SK-N-SH treated with all-trans-retinoic acid at 6 μM for 48 hours (cell line): ENCODE measurements at regions not wholly inside any gene's neighbourhood (a gene's known extent, or its start where the extent isn't known, plus 50 kb on each side); places are given as distances from the start of the nearest gene placed in this dataset.

ENCODE experiments used
- ATAC-seq: fragments of 200-7000 bp; cut with Tn5 transposase; 3 replicates; pipeline ENCODE4 v1.9.1; 2020; ENCODE audit warnings: mild to moderate bottlenecking, moderate library complexity
- ARNTL ChIP-seq: fragments of 450-650 bp; formaldehyde crosslinking; IDR thresholded peaks from 2 replicates; pipeline ENCODE4 v1.5.0; 2020; ENCODE audit warnings: low read depth, mild to moderate bottlenecking, moderate library complexity, borderline replicate concordance
- BACH2 ChIP-seq: fragments of 250-450 bp; sonication (Bioruptor Pico); IDR thresholded peaks from 2 replicates; pipeline ENCODE4 v1.9.0; 2021; ENCODE audit warnings: mild to moderate bottlenecking, borderline replicate concordance
- CREB5 ChIP-seq: fragments of 250-450 bp; sonication (Bioruptor Pico); IDR thresholded peaks from 2 replicates; pipeline ENCODE4 v1.5.1; 2020; ENCODE audit warnings: low read depth, mild to moderate bottlenecking, moderate library complexity
- CSRNP3 ChIP-seq: fragments of 250-450 bp; sonication (Bioruptor Pico); IDR thresholded peaks from 2 replicates; pipeline ENCODE4 v1.5.1; 2021; ENCODE audit warnings: mild to moderate bottlenecking, moderate library complexity
- GLIS3 ChIP-seq: fragments of 250-450 bp; sonication (Bioruptor Pico); IDR thresholded peaks from 2 replicates; pipeline ENCODE4 v1.5.0; 2020; ENCODE audit warnings: mild to moderate bottlenecking, moderate library complexity
- ISL1 ChIP-seq: fragments of 250-450 bp; sonication (Bioruptor Pico); IDR thresholded peaks from 2 replicates; pipeline ENCODE4 v2.1.2; 2022; ENCODE audit warnings: mild to moderate bottlenecking, moderate library complexity
- OSR1 ChIP-seq: fragments of 250-450 bp; sonication (Bioruptor Pico); IDR thresholded peaks from 2 replicates; pipeline ENCODE4 v1.8.0; 2022; ENCODE audit warnings: moderate library complexity, mild to moderate bottlenecking, inconsistent platforms
- PATZ1 ChIP-seq: fragments of 250-450 bp; sonication (Bioruptor Pico); IDR thresholded peaks from 2 replicates; pipeline ENCODE4 v1.8.0; 2020; ENCODE audit warnings: mild to moderate bottlenecking, moderate library complexity, borderline replicate concordance
- POU6F1 ChIP-seq: fragments of 250-450 bp; sonication (Bioruptor Pico); IDR thresholded peaks from 2 replicates; pipeline ENCODE4 v1.8.0; 2021; ENCODE audit warnings: low read depth, mild to moderate bottlenecking, moderate library complexity, borderline replicate concordance
- RARB ChIP-seq: fragments of 250-450 bp; sonication (Bioruptor Pico); IDR thresholded peaks from 2 replicates; pipeline ENCODE4 v1.8.0; 2021; ENCODE audit warnings: mild to moderate bottlenecking, moderate library complexity
- SNAI2 ChIP-seq: fragments of 250-450 bp; sonication (Bioruptor Pico); IDR thresholded peaks from 2 replicates; pipeline ENCODE4 v1.5.0; 2020; ENCODE audit warnings: mild to moderate bottlenecking, moderate library complexity
- TCF4 ChIP-seq: fragments of 250-450 bp; sonication (Bioruptor Pico); IDR thresholded peaks from 2 replicates; pipeline ENCODE4 v1.8.0; 2021; ENCODE audit warnings: mild to moderate bottlenecking, moderate library complexity, borderline replicate concordance
- TOX ChIP-seq: fragments of 250-450 bp; sonication (Bioruptor Pico); IDR thresholded peaks from 2 replicates; pipeline ENCODE4 v1.8.0; 2021; ENCODE audit warnings: mild to moderate bottlenecking, moderate library complexity, borderline replicate concordance
- TSHZ2 ChIP-seq: fragments of 250-450 bp; sonication (Bioruptor Pico); IDR thresholded peaks from 2 replicates; pipeline ENCODE4 v1.5.0; 2020; ENCODE audit warnings: mild to moderate bottlenecking, moderate library complexity
- ZC3H10 ChIP-seq: fragments of 250-450 bp; sonication (Bioruptor Pico); IDR thresholded peaks from 2 replicates; pipeline ENCODE4 v1.5.1; 2021; ENCODE audit warnings: mild to moderate bottlenecking, moderate library complexity
- ZFP3 ChIP-seq: fragments of 250-450 bp; sonication (Bioruptor Pico); IDR thresholded peaks from 2 replicates; pipeline ENCODE4 v1.5.0; 2020; ENCODE audit warnings: mild to moderate bottlenecking, moderate library complexity
- ZFP30 ChIP-seq: fragments of 450-650 bp; formaldehyde crosslinking; IDR thresholded peaks from 2 replicates; pipeline ENCODE4 v1.5.0; 2022; ENCODE audit warnings: mild to moderate bottlenecking, moderate library complexity
- ZNF565 ChIP-seq: fragments of 450-650 bp; formaldehyde crosslinking; conservative IDR thresholded peaks from 2 replicates; pipeline ENCODE4 v1.5.0; 2020; ENCODE audit warnings: low read depth, mild to moderate bottlenecking, moderate library complexity
- ZNF70 ChIP-seq: fragments of 450-650 bp; formaldehyde crosslinking; IDR thresholded peaks from 2 replicates; pipeline ENCODE4 v1.5.0; 2020; ENCODE audit warnings: mild to moderate bottlenecking, moderate library complexity
- ZNF8 ChIP-seq: fragments of 450-650 bp; formaldehyde crosslinking; IDR thresholded peaks from 2 replicates; pipeline ENCODE4 v1.5.0; 2020; ENCODE audit warnings: mild to moderate bottlenecking, moderate library complexity

GRCh38 chr9:113650207-113651131 lies 186.9 kb downstream of the RGS3 start:
- ATAC-seq, result peak; percentile 69
- no peak for TF ChIP-seq BACH2 (CRISPR knock-in tag)
- no peak for TF ChIP-seq TOX
- no peak for TF ChIP-seq ISL1 (CRISPR knock-in tag)
- no peak for TF ChIP-seq PATZ1 (CRISPR knock-in tag)
- no peak for TF ChIP-seq ZNF565 (CRISPR knock-in tag)
- TF ChIP-seq TCF4 (CRISPR knock-in tag), result no peak
- TF ChIP-seq OSR1 (CRISPR knock-in tag), result no peak
- TF ChIP-seq POU6F1 (CRISPR knock-in tag), result no peak
- no peak for TF ChIP-seq ZFP3 (CRISPR knock-in tag)
- no peak for TF ChIP-seq ZFP30
- TF ChIP-seq RARB (CRISPR knock-in tag), result no peak
- TF ChIP-seq SNAI2 (CRISPR knock-in tag), result no peak
- no peak for TF ChIP-seq GLIS3 (CRISPR knock-in tag)
- TF ChIP-seq ARNTL (CRISPR knock-in tag), result no peak
- TF ChIP-seq ZC3H10, result no peak
- no peak for TF ChIP-seq CREB5
- TF ChIP-seq CSRNP3 (CRISPR knock-in tag), result no peak

GRCh38 chr9:113651896-113652295 lies 188.4 kb downstream of the RGS3 start:
- ATAC-seq, result no peak
- TF ChIP-seq CREB5, result no peak
- no peak for TF ChIP-seq PATZ1 (CRISPR knock-in tag)
- no peak for TF ChIP-seq BACH2 (CRISPR knock-in tag)
- TF ChIP-seq RARB (CRISPR knock-in tag), result no peak
- no peak for TF ChIP-seq ISL1 (CRISPR knock-in tag)
- no peak for TF ChIP-seq ZNF70
- TF ChIP-seq ZNF8, result no peak
- no peak for TF ChIP-seq POU6F1 (CRISPR knock-in tag)
- no peak for TF ChIP-seq ZNF565 (CRISPR knock-in tag)
- no peak for TF ChIP-seq ARNTL (CRISPR knock-in tag)
- TF ChIP-seq GLIS3 (CRISPR knock-in tag), result no peak
- no peak for TF ChIP-seq CSRNP3 (CRISPR knock-in tag)
- no peak for TF ChIP-seq TOX
- no peak for TF ChIP-seq TSHZ2 (CRISPR knock-in tag)
- TF ChIP-seq ZFP30, result no peak
- TF ChIP-seq ZC3H10, result no peak
- TF ChIP-seq ZFP3 (CRISPR knock-in tag), result no peak
- no peak for TF ChIP-seq SNAI2 (CRISPR knock-in tag)
